ENCODE measurements at regions not wholly inside any gene's neighbourhood (a gene's known extent, or its start where the extent isn't known, plus 50 kb on each side); places are given as distances from the start of the nearest gene placed in this dataset.

- no peak overlapping the region for H3K4me3 ChIP-seq (ENCODE audit: low read depth, low read length)
- no peak for TF ChIP-seq CTCF (conservative IDR thresholded peaks at IDR 0.05; ENCODE audit: low read depth, low read length)
Observed at GRCh38 chr13:88761145-88761544, 1090.0 kb downstream of the SLITRK5 start.

GRCh38 chr13:88764103-88764502, 1092.9 kb downstream of the SLITRK5 start:
- no peak for DNase-seq (ENCODE audit: low read depth)
- no peak for TF ChIP-seq CTCF (conservative IDR thresholded peaks at IDR 0.05; ENCODE audit: low read depth, low read length)
- H3K4me3 ChIP-seq (ENCODE audit: low read depth, low read length): no peak overlapping the region

More at GRCh38 chr13:88761145-88761544, 1090.0 kb downstream of the SLITRK5 start:
- no peak for DNase-seq (ENCODE audit: low read depth)

- no peak for TF ChIP-seq CTCF (conservative IDR thresholded peaks at IDR 0.05; ENCODE audit: low read depth, low read length)
- DNase-seq (ENCODE audit: low read depth): no peak
Observed at GRCh38 chr13:88800505-88800904, 1129.3 kb downstream of the SLITRK5 start.

GRCh38 chr13:88801361-88801760, 1130.2 kb downstream of the SLITRK5 start:
- TF ChIP-seq CTCF (conservative IDR thresholded peaks at IDR 0.05; ENCODE audit: low read depth, low read length): no peak
- no peak overlapping the region for H3K4me3 ChIP-seq (ENCODE audit: low read depth, low read length)
- no peak for DNase-seq (ENCODE audit: low read depth)

More at GRCh38 chr13:88800505-88800904, 1129.3 kb downstream of the SLITRK5 start:
- no peak overlapping the region for H3K4me3 ChIP-seq (ENCODE audit: low read depth, low read length)

- TF ChIP-seq CTCF (conservative IDR thresholded peaks at IDR 0.05; ENCODE audit: low read depth, low read length): no peak
- DNase-seq (ENCODE audit: low read depth): no peak
- no peak overlapping the region for H3K4me3 ChIP-seq (ENCODE audit: low read depth, low read length)
Observed at GRCh38 chr13:88802886-88803285, 1131.7 kb downstream of the SLITRK5 start.

- no peak overlapping the region for H3K4me3 ChIP-seq (ENCODE audit: low read depth, low read length)
- DNase-seq (ENCODE audit: low read depth): no peak
- no peak for TF ChIP-seq CTCF (conservative IDR thresholded peaks at IDR 0.05; ENCODE audit: low read depth, low read length)
Observed at GRCh38 chr13:88806438-88806837, 1135.3 kb downstream of the SLITRK5 start.

- DNase-seq (ENCODE audit: low read depth): no peak
- no peak for TF ChIP-seq CTCF (conservative IDR thresholded peaks at IDR 0.05; ENCODE audit: low read depth, low read length)
- H3K4me3 ChIP-seq (ENCODE audit: low read depth, low read length): no peak overlapping the region
Observed at GRCh38 chr13:88817560-88817959, 1146.4 kb downstream of the SLITRK5 start.

All from epithelial cell of proximal tubule (primary cell).